Osteocyte (in vitro differentiated cells): ENCODE measurements at regions not wholly inside any gene's neighbourhood (a gene's known extent, or its start where the extent isn't known, plus 50 kb on each side); places are given as distances from the start of the nearest gene placed in this dataset.
"Not testable (repeated sequence)": the region's sequence is repeated elsewhere in the genome, so short reads cannot be mapped to it uniquely, and the experiment has no call there.

Source experiments
- DNase-seq: peaks from one replicate; pipeline ENCODE4 v3.0.0; 2021; ENCODE audit warnings: mixed read lengths; ENCODE audit not compliant: unreplicated experiment; ENCODE audit errors: extremely low spot score
- H3K27ac Mint-ChIP-seq: one replicate; pipeline ENCODE4 v1.8.0; 2021; ENCODE audit warnings: mild to moderate bottlenecking, mixed read lengths; ENCODE audit not compliant: unreplicated experiment
- H3K27me3 Mint-ChIP-seq: one replicate; pipeline ENCODE4 v1.8.0; 2021; ENCODE audit warnings: mixed read lengths; ENCODE audit not compliant: unreplicated experiment
- H3K36me3 Mint-ChIP-seq: one replicate; pipeline ENCODE4 v1.8.0; 2021; ENCODE audit warnings: mixed read lengths; ENCODE audit not compliant: unreplicated experiment
- H3K4me1 Mint-ChIP-seq: one replicate; pipeline ENCODE4 v1.8.0; 2021; ENCODE audit warnings: mixed read lengths; ENCODE audit not compliant: unreplicated experiment
- H3K4me3 Mint-ChIP-seq: one replicate; pipeline ENCODE4 v1.8.0; 2021; ENCODE audit warnings: mild to moderate bottlenecking, moderate library complexity, mixed read lengths; ENCODE audit not compliant: unreplicated experiment
- H3K9me3 Mint-ChIP-seq: one replicate; pipeline ENCODE4 v1.8.0; 2021; ENCODE audit warnings: mixed read lengths; ENCODE audit not compliant: unreplicated experiment
- CTCF ChIP-seq: fragments of 200-600 bp; sonication (generic); IDR thresholded peaks from 2 replicates; pipeline ENCODE4 v1.5.0; 2021; ENCODE audit warnings: antibody characterized with exemption, mild to moderate bottlenecking, moderate library complexity

- Mint-ChIP-seq H3K4me1 (no peaks in the 10 kb centered on the region), H3K36me3 (no peaks in the 10 kb centered on the region), H3K27me3 (peaks cover 64% of the 10 kb centered on the region), H3K4me3 (no peak overlapping the region), H3K27ac (no peak overlapping the region), H3K9me3 (peaks cover 3% of the 10 kb centered on the region)
- DNase-seq: no peak
- no peak for TF ChIP-seq CTCF
These were observed 81.6 kb upstream of the GDNF start for GRCh38 chr5:37921452-37921851.

- DNase-seq: no peak
- H3K4me1 Mint-ChIP-seq: no peaks in the 10 kb centered on the region
These were observed 78.6 kb upstream of the GDNF start for GRCh38 chr5:37918424-37918823.

GRCh38 chr5:37916525-37916924 lies 76.7 kb upstream of the GDNF start:
- Mint-ChIP-seq H3K9me3 (peaks cover 3% of the 10 kb centered on the region), H3K4me1 (no peaks in the 10 kb centered on the region), H3K27me3 (peaks cover 61% of the 10 kb centered on the region), H3K27ac (no peak overlapping the region), H3K36me3 (no peaks in the 10 kb centered on the region), H3K4me3 (no peak overlapping the region)
- DNase-seq: no peak
- TF ChIP-seq CTCF: no peak

More at GRCh38 chr5:37918424-37918823, 78.6 kb upstream of the GDNF start:
- Mint-ChIP-seq H3K4me3 (no peak overlapping the region), H3K36me3 (no peaks in the 10 kb centered on the region), H3K27ac (no peak overlapping the region), H3K27me3 (peaks cover 64% of the 10 kb centered on the region), H3K9me3 (peaks cover 3% of the 10 kb centered on the region)
- no peak for TF ChIP-seq CTCF

DNA sequence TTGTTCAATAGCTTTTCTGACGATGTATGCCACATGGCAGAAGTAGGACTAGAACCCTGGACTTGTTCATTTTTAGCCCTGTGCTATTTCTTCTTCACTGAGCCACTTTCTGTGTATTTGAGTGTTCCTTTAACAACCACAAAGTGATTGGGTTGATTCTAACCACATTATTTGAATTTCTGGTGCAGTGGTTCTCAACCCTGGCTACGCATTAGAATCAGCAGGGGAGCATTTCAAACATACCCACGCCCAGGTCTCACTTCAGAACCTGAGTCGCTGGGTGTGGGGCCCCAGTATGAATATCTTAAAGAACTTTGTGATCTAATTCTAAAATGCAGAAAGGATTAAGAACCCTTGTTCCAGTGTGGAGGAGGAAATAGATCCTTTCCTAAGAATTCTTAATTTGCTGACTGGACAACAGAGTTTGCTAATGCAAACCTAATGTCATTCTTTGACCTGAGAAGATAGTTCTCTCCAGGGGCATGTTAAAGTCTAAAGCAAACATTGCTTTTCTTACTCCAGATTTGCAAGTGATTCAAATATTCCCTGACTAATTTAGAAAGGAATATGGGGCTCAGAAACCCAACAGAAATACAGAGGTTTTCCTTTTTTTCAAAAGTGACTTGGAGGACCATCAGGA lies 75.4 kb upstream of the GDNF start:
- Mint-ChIP-seq H3K27ac (no peak overlapping the region), H3K27me3 (peaks cover 58% of the 10 kb centered on the region), H3K9me3 (no peaks in the 10 kb centered on the region), H3K4me3 (no peak overlapping the region), H3K4me1 (no peaks in the 10 kb centered on the region), H3K36me3 (no peaks in the 10 kb centered on the region)
- DNase-seq: no peak
- TF ChIP-seq CTCF: no peak

- not testable (repeated sequence) for DNase-seq, H3K27ac Mint-ChIP-seq, H3K36me3 Mint-ChIP-seq, H3K4me1 Mint-ChIP-seq, H3K9me3 Mint-ChIP-seq, H3K4me3 Mint-ChIP-seq
- H3K27me3 Mint-ChIP-seq: peaks cover 41% of the 10 kb centered on the region
These were observed 69.9 kb upstream of the GDNF start for GRCh38 chr5:37909610-37910266.
